ENCODE measurements at regions not wholly inside any gene's neighbourhood (a gene's known extent, or its start where the extent isn't known, plus 50 kb on each side); places are given as distances from the start of the nearest gene placed in this dataset.

DNA sequence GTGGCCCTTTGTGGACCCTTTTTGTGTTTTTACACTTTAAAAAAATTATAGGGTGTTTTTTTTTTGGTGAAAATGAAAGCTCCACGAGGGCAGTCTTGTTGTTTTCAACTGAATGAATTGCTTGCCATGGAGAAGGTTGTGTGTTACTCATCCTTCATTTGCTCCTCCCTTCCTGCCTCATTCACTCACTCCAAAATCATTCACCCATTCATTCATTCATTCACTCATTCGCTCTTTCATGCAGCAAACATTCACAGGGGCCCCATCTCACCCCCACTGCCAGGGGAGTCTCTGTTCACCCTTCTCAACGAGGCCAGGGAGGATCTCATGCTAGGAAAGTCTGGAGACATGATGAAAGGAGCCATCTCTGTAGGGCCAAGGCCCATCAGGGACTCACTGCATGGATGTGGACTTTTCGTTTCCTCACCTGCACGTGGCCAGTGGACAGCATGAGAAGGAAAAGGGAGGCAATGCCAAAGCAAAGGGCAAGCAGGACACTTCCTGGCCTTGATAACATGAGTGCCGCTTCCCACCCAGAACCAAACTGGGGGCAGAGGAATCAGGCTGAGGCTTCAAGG, 62.8 kb upstream of the COL13A1 start:
- DNase-seq (ENCODE audit: low read depth), result no peak
- TF ChIP-seq CTCF (conservative IDR thresholded peaks at IDR 0.05; ENCODE audit: control insufficient read depth, insufficient read depth, low read depth, low read length), result no peak
- no peak overlapping the region for H3K4me3 ChIP-seq (ENCODE audit: control insufficient read depth, low read depth, low read length)

GRCh38 chr10:69739634-69740033, 62.1 kb upstream of the COL13A1 start:
- no peak for DNase-seq (ENCODE audit: low read depth)
- no peak overlapping the region for H3K4me3 ChIP-seq (ENCODE audit: control insufficient read depth, low read depth, low read length)
- TF ChIP-seq CTCF (conservative IDR thresholded peaks at IDR 0.05; ENCODE audit: control insufficient read depth, insufficient read depth, low read depth, low read length), result no peak

DNA sequence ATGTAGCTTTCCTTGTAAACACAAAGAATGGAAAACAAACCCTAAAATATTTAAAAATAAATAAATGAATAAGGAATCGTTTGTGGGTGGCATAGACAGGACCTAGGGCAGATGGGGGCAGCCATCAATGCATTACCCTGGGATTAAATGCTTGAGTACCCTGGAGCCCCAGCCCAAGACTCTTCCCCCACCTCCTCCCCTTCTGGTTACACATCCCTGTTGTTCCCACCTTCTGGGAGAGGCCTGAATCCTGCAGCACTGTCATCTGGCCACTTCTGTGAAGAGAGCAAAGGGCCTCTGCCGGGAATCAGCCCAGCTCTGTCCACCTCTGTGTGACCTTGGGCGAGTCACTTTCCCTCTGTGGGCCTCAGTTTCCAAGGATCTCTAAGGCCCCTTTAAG, 61.6 kb upstream of the COL13A1 start:
- no peak for DNase-seq (ENCODE audit: low read depth)
- no peak for TF ChIP-seq CTCF (conservative IDR thresholded peaks at IDR 0.05; ENCODE audit: control insufficient read depth, insufficient read depth, low read depth, low read length)
- no peak overlapping the region for H3K4me3 ChIP-seq (ENCODE audit: control insufficient read depth, low read depth, low read length)

DNA sequence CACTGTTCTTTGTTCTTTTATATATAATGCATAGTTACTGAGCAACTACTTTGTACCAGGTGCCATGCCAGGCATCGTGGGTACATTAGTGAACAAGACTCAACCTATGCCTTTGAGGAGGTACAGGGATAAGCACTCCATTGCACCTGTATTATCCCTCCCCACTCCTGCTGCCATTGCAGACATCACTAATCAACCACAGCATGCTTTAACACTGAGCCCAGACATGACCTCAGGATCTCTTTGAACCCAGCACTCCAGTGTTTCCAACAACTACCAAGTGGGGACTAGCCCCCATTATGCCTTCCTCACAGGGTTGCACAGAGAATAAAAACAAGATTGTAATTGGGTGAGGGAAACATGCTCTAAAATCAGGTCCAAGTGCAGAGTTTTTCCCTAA, 60.5 kb upstream of the COL13A1 start:
- DNase-seq (ENCODE audit: low read depth), result no peak
- no peak for TF ChIP-seq CTCF (conservative IDR thresholded peaks at IDR 0.05; ENCODE audit: control insufficient read depth, insufficient read depth, low read depth, low read length)
- no peak overlapping the region for H3K4me3 ChIP-seq (ENCODE audit: control insufficient read depth, low read depth, low read length)

DNA sequence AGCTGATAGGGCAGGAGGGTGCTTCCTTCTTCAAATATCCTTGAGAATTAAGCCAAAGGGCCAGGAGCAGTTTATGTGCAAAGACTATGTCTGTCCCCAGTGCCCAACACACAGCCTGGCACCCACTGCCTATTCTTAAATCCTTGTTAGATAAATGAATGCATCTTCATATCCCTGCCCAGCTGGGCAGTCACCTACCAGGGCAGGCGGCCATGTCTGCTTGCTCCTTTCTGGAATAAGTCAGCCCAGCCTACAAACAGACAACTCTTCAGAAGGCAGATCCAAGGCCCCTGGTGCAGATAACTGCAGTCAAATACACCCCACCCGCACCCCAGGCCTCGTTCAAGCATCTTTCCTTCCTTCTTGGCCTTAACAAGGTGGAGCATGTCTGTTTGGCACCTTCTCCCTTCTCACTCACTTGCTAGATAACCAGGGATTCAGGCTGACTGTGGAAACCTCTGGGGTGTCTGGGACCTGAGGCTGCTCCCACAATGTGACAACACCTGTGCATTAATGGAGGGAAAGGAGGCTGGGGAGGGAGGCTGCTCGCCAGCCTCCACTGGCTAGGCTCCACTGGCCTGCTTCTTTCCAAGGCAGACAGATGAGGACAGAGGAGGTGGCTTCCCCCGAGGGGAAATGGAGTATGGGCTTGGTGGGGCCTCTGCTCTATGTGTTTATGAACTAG, 59.9 kb upstream of the COL13A1 start:
- no peak for TF ChIP-seq CTCF (conservative IDR thresholded peaks at IDR 0.05; ENCODE audit: control insufficient read depth, insufficient read depth, low read depth, low read length)
- no peak for DNase-seq (ENCODE audit: low read depth)
- H3K4me3 ChIP-seq (ENCODE audit: control insufficient read depth, low read depth, low read length), result no peak overlapping the region

DNA sequence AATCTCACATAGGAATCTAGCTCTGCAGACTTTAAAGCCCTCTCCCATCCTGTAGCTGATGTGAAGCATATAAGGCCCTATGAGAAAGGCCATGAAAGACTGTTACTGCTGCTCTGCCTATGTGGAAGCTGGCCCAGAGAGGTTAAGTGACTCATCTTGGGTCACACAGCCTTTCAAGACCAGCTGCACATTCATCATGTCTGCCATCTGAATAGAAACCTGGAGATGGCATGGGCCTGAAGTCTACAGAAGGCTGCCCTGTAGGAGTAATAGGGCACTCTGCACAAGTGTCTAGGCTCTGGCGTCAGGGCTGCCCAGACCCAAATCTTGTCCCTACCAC, 59.4 kb upstream of the COL13A1 start:
- DNase-seq (ENCODE audit: low read depth), result peak; percentile 26
- no peak overlapping the region for H3K4me3 ChIP-seq (ENCODE audit: control insufficient read depth, low read depth, low read length)
- no peak for TF ChIP-seq CTCF (conservative IDR thresholded peaks at IDR 0.05; ENCODE audit: control insufficient read depth, insufficient read depth, low read depth, low read length)

Data from fibroblast of mammary gland (primary cell).